ENCODE measurements at regions not wholly inside any gene's neighbourhood (a gene's known extent, or its start where the extent isn't known, plus 50 kb on each side); places are given as distances from the start of the nearest gene placed in this dataset.

- no peak for TF ChIP-seq ZNF462 (CRISPR knock-in tag; IDR thresholded peaks at IDR 0.05)
- TF ChIP-seq CTCF (conservative IDR thresholded peaks at IDR 0.05; ENCODE audit: low read depth in 2 of 2): peak; percentile 76 to 88
Observed at GRCh38 chr12:107990325-107990724, 138.8 kb upstream of the WSCD2 start (continued).

- no peak for ATAC-seq
- Histone ChIP-seq H3K36me3 (ENCODE audit: insufficient read depth) (no peaks in the 10 kb centered on the region), H2AFZ (no peak overlapping the region), H3K27ac (ENCODE audit: low read depth) (no peak overlapping the region), H3K27me3 (ENCODE audit: insufficient read depth) (no peaks in the 10 kb centered on the region), H3K4me1 (ENCODE audit: insufficient read depth) (no peaks in the 10 kb centered on the region), H3K4me2 (no peak overlapping the region), H3K4me3 (no peak overlapping the region), H3F3A (replicated peaks; ENCODE audit: low read depth) (no peaks in the 10 kb centered on the region), H3K9me2 (ENCODE audit: insufficient read depth) (no peaks in the 10 kb centered on the region), H3K79me2 (replicated peaks; ENCODE audit: insufficient read depth) (no peaks in the 10 kb centered on the region), H4K20me1 (replicated peaks; ENCODE audit: insufficient read depth) (no peaks in the 10 kb centered on the region)
- Mint-ChIP-seq H3K27me3 (ENCODE audit: insufficient read depth, low read depth, poor library complexity) (peaks cover 8% of the 10 kb centered on the region), H3K27ac (no peak overlapping the region), H3K4me1 (no peaks in the 10 kb centered on the region), H3K4me3 (no peak overlapping the region), H3K36me3 (ENCODE audit: low read depth) (no peaks in the 10 kb centered on the region), H3K9me3 (no peaks in the 10 kb centered on the region)
- TF ChIP-seq ZNF462 (CRISPR knock-in tag; IDR thresholded peaks at IDR 0.05): no peak
- DNase-seq (ENCODE audit: low spot score): no peak
Observed at GRCh38 chr12:107992029-107992428, 137.1 kb upstream of the WSCD2 start.

All from GM23338 (cell line).